ENCODE measurements at regions not wholly inside any gene's neighbourhood (a gene's known extent, or its start where the extent isn't known, plus 50 kb on each side); places are given as distances from the start of the nearest gene placed in this dataset.

GRCh38 chr18:54509793-54510192 lies 81.3 kb upstream of the DYNAP start:
- H3K4me3 ChIP-seq (ENCODE audit: low read length) = no peak overlapping the region
- TF ChIP-seq, protein P1, sequence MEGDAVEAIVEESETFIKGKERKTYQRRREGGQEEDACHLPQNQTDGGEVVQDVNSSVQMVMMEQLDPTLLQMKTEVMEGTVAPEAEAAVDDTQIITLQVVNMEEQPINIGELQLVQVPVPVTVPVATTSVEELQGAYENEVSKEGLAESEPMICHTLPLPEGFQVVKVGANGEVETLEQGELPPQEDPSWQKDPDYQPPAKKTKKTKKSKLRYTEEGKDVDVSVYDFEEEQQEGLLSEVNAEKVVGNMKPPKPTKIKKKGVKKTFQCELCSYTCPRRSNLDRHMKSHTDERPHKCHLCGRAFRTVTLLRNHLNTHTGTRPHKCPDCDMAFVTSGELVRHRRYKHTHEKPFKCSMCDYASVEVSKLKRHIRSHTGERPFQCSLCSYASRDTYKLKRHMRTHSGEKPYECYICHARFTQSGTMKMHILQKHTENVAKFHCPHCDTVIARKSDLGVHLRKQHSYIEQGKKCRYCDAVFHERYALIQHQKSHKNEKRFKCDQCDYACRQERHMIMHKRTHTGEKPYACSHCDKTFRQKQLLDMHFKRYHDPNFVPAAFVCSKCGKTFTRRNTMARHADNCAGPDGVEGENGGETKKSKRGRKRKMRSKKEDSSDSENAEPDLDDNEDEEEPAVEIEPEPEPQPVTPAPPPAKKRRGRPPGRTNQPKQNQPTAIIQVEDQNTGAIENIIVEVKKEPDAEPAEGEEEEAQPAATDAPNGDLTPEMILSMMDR (conservative IDR thresholded peaks at IDR 0.05; ENCODE audit: low read length) = no peak

GRCh38 chr18:54515149-54515548 lies 75.9 kb upstream of the DYNAP start:
- no peak overlapping the region for H3K4me3 ChIP-seq (ENCODE audit: low read length)
- no peak for DNase-seq (ENCODE audit: low read depth)
- TF ChIP-seq, protein P1 (conservative IDR thresholded peaks at IDR 0.05; ENCODE audit: low read length) = no peak

More at GRCh38 chr18:54509793-54510192, 81.3 kb upstream of the DYNAP start:
- no peak for DNase-seq (ENCODE audit: low read depth)

GRCh38 chr18:54517521-54517920 lies 73.5 kb upstream of the DYNAP start:
- TF ChIP-seq, protein P1 (conservative IDR thresholded peaks at IDR 0.05; ENCODE audit: low read length) = no peak
- DNase-seq (ENCODE audit: low read depth) = no peak
- no peak overlapping the region for H3K4me3 ChIP-seq (ENCODE audit: low read length)

DNA sequence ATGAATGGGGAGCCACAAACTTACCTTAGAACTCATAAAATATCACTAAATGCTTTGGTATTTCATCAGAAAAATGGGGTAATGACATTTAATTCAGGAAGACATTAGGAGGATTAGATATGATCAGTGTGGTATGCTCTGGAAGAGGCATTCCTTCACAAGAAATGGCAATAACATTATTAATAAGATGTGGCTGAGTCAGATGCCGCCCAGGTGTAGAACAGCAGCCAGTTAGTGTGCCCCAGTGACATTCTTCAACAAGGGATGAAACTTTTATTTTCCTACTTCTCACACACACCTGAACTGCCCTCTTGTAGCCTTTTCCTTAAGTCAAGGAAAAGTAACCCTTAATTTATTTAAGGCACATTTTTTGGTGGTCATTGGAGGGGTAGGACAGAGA lies 69.2 kb upstream of the DYNAP start:
- no peak for DNase-seq (ENCODE audit: low read depth)
- TF ChIP-seq, protein P1 (conservative IDR thresholded peaks at IDR 0.05; ENCODE audit: low read length) = no peak

GRCh38 chr18:54528942-54529376 lies 62.1 kb upstream of the DYNAP start:
- TF ChIP-seq, protein P1 (conservative IDR thresholded peaks at IDR 0.05; ENCODE audit: low read length) = no peak
- no peak for DNase-seq (ENCODE audit: low read depth)
- no peak overlapping the region for H3K4me3 ChIP-seq (ENCODE audit: low read length)

More for the DNA sequence above, 69.2 kb upstream of the DYNAP start:
- H3K4me3 ChIP-seq (ENCODE audit: low read length) = no peak overlapping the region

DNA sequence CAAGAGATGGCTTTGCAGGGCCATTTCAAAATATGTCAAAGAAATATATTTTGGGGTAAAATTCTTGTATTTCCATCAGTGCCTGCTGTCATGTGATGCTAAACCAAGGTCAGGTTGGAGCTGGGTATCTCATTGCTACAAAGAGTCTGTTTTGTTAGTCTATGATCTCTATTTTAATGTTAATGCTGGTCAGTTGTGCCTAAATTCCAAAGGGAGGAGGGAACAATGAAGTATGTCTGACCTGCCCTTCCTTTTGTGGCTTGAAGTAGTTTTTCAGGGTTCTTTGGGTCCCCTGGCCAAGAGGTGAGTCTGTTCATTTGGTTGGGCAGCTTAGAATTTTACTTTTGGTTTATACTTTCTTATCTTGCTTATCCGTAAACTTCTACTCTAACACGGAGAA lies 61.6 kb upstream of the DYNAP start:
- H3K4me3 ChIP-seq (ENCODE audit: low read length) = no peak overlapping the region
- TF ChIP-seq, protein P1 (conservative IDR thresholded peaks at IDR 0.05; ENCODE audit: low read length) = no peak
- DNase-seq (ENCODE audit: low read depth) = no peak

GRCh38 chr18:54530285-54530684 lies 60.8 kb upstream of the DYNAP start:
- no peak for DNase-seq (ENCODE audit: low read depth)
- TF ChIP-seq, protein P1 (conservative IDR thresholded peaks at IDR 0.05; ENCODE audit: low read length) = no peak
- H3K4me3 ChIP-seq (ENCODE audit: low read length) = no peak overlapping the region
